Mesothelial cell of epicardium (in vitro differentiated cells): ENCODE measurements at regions not wholly inside any gene's neighbourhood (a gene's known extent, or its start where the extent isn't known, plus 50 kb on each side); places are given as distances from the start of the nearest gene placed in this dataset.
"Not testable (repeated sequence)": the region's sequence is repeated elsewhere in the genome, so short reads cannot be mapped to it uniquely, and the experiment has no call there.

Experiments used
- DNase-seq, 2 experiments: peaks; one replicate each; pipeline ENCODE4 v3.0.0; 2021; ENCODE audit warnings: low spot score in 2 of 2; ENCODE audit not compliant: unreplicated experiment in 2 of 2
- H3K27ac Mint-ChIP-seq: 2 replicates; pipeline ENCODE4 v1.8.0; 2021; ENCODE audit warnings: mixed read lengths
- H3K27me3 Mint-ChIP-seq: 2 replicates; pipeline ENCODE4 v1.8.0; 2021; ENCODE audit warnings: low read depth, mixed read lengths
- H3K36me3 Mint-ChIP-seq: 2 replicates; pipeline ENCODE4 v1.8.0; 2021; ENCODE audit warnings: mixed read lengths
- H3K4me1 Mint-ChIP-seq: 2 replicates; pipeline ENCODE4 v1.8.0; 2021; ENCODE audit warnings: mixed read lengths
- H3K4me3 Mint-ChIP-seq: 2 replicates; pipeline ENCODE4 v1.8.0; 2021; ENCODE audit warnings: mild to moderate bottlenecking, moderate library complexity, mixed read lengths
- H3K9me3 Mint-ChIP-seq: 2 replicates; pipeline ENCODE4 v1.8.0; 2021; ENCODE audit warnings: mixed read lengths
- CTCF ChIP-seq: fragments of 200-600 bp; sonication (generic); IDR thresholded peaks from one replicate; pipeline ENCODE4 v1.5.0; 2021; ENCODE audit warnings: antibody characterized with exemption; ENCODE audit not compliant: unreplicated experiment

GRCh38 chr14:106304271-106304670 lies 777.9 kb downstream of the TMEM121 start:
- Mint-ChIP-seq H3K4me3 (no peak overlapping the region), H3K27me3 (no peaks in the 10 kb centered on the region), H3K9me3 (peaks cover 73% of the 10 kb centered on the region), H3K36me3 (peaks cover 1% of the 10 kb centered on the region), H3K4me1 (no peaks in the 10 kb centered on the region), H3K27ac (no peak overlapping the region)
- TF ChIP-seq CTCF, result no peak
- DNase-seq, result no peak

GRCh38 chr14:106308839-106309389 lies 782.5 kb downstream of the TMEM121 start:
- Mint-ChIP-seq H3K4me3 (no peak overlapping the region), H3K36me3 (peaks cover 2% of the 10 kb centered on the region), H3K4me1 (no peaks in the 10 kb centered on the region), H3K27ac (no peak overlapping the region), H3K27me3 (no peaks in the 10 kb centered on the region), H3K9me3 (peaks cover 77% of the 10 kb centered on the region)
- peak; percentile 30 for TF ChIP-seq CTCF
- no peak for DNase-seq

- DNase-seq, result no peak
- Mint-ChIP-seq H3K27ac (no peak overlapping the region), H3K4me1 (no peaks in the 10 kb centered on the region), H3K4me3 (no peak overlapping the region), H3K27me3 (no peaks in the 10 kb centered on the region), H3K9me3 (peaks cover 78% of the 10 kb centered on the region), H3K36me3 (peaks cover 2% of the 10 kb centered on the region)
- no peak for TF ChIP-seq CTCF
Measured at GRCh38 chr14:106309423-106309822, 783.0 kb downstream of the TMEM121 start.

GRCh38 chr14:106315436-106315835 lies 789.1 kb downstream of the TMEM121 start:
- Mint-ChIP-seq H3K36me3 (no peaks in the 10 kb centered on the region), H3K4me3 (no peak overlapping the region), H3K9me3 (peaks cover 72% of the 10 kb centered on the region), H3K27me3 (no peaks in the 10 kb centered on the region), H3K4me1 (no peaks in the 10 kb centered on the region), H3K27ac (no peak overlapping the region)
- TF ChIP-seq CTCF, result no peak
- no peak for DNase-seq

- peaks cover 80% of the 10 kb centered on the region for H3K9me3 Mint-ChIP-seq
- DNase-seq, result no peak
- H3K27ac Mint-ChIP-seq, result no peak overlapping the region
- no peaks in the 10 kb centered on the region for H3K4me1 Mint-ChIP-seq
- H3K36me3 Mint-ChIP-seq, result no peaks in the 10 kb centered on the region
- H3K4me3 Mint-ChIP-seq, result no peak overlapping the region
- H3K27me3 Mint-ChIP-seq, result no peaks in the 10 kb centered on the region
- TF ChIP-seq CTCF, result no peak
Measured at GRCh38 chr14:106317593-106317992, 791.2 kb downstream of the TMEM121 start.

- H3K27ac Mint-ChIP-seq, result no peak overlapping the region
- no peaks in the 10 kb centered on the region for H3K4me1 Mint-ChIP-seq
- no peak overlapping the region for H3K4me3 Mint-ChIP-seq
- peaks cover 83% of the 10 kb centered on the region for H3K9me3 Mint-ChIP-seq
- no peaks in the 10 kb centered on the region for H3K36me3 Mint-ChIP-seq
- no peak for DNase-seq
- H3K27me3 Mint-ChIP-seq, result no peaks in the 10 kb centered on the region
- no peak for TF ChIP-seq CTCF
Measured at GRCh38 chr14:106318700-106319099, 792.3 kb downstream of the TMEM121 start.

- not testable (repeated sequence) for H3K36me3 Mint-ChIP-seq, H3K27ac Mint-ChIP-seq, DNase-seq, H3K27me3 Mint-ChIP-seq, H3K4me1 Mint-ChIP-seq, H3K4me3 Mint-ChIP-seq
- H3K9me3 Mint-ChIP-seq, result peaks cover 82% of the 10 kb centered on the region
Measured at GRCh38 chr14:106323970-106324369, 797.6 kb downstream of the TMEM121 start.
